ENCODE measurements at regions not wholly inside any gene's neighbourhood (a gene's known extent, or its start where the extent isn't known, plus 50 kb on each side); places are given as distances from the start of the nearest gene placed in this dataset.

DNA sequence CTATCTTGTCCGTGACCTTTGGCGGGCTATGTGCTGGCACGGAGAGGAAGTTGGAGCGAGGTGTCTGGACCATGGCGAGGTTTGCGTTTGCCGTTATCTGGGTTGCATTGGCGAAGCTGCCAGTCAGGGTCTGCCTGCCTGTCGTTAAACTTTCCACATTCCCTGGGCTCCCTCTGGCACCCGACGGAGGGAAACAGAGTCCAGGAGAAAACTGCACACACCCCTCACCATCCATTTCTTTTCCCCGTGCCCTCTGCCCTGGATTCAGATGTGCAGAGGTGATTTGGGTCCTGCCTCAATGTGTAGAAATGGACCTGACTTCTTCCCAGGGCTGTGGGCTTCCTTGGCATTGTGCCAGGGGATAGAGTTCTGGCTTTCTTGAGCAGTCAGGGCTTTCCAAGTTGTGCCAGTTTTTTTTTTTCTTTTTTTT is 142.4 kb downstream of the URI1 start:
- TF ChIP-seq ZNF274 (IDR thresholded peaks at IDR 0.05; ENCODE audit: low read depth, low read length) (no peak), ZFX (IDR thresholded peaks at IDR 0.05) (no peak)
- TF ChIP-seq, protein P1, sequence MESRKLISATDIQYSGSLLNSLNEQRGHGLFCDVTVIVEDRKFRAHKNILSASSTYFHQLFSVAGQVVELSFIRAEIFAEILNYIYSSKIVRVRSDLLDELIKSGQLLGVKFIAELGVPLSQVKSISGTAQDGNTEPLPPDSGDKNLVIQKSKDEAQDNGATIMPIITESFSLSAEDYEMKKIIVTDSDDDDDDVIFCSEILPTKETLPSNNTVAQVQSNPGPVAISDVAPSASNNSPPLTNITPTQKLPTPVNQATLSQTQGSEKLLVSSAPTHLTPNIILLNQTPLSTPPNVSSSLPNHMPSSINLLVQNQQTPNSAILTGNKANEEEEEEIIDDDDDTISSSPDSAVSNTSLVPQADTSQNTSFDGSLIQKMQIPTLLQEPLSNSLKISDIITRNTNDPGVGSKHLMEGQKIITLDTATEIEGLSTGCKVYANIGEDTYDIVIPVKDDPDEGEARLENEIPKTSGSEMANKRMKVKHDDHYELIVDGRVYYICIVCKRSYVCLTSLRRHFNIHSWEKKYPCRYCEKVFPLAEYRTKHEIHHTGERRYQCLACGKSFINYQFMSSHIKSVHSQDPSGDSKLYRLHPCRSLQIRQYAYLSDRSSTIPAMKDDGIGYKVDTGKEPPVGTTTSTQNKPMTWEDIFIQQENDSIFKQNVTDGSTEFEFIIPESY (IDR thresholded peaks at IDR 0.05; ENCODE audit: extremely low read depth, insufficient replicate concordance, low read length): no peak
